ENCODE measurements at regions not wholly inside any gene's neighbourhood (a gene's known extent, or its start where the extent isn't known, plus 50 kb on each side); places are given as distances from the start of the nearest gene placed in this dataset.
A peak's percentile ranks its signal among the peaks of the same experiment; 100 is the strongest.

DNA sequence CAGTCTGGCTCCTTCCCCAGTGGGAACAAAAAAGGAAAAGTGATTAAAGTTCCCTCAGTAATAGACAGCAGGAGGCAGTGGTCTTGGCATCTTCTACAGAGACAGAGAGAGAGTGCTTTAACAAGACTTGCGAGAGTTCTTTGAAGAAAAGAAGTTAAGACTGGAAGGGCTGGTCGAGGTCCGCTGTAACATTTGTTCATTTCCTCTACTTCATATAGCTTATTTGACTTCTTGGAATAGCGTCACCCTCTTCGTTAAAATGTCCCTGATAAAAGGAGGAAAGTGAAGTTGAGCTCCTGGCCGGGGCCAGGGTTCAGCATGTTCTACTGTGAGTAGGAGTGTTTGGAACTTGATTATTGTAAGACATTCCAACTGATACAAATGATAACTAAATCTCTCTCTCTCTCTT, 179.8 kb downstream of the SLIT2 start:
- no peak for DNase-seq
- in situ Hi-C loops (cut with HindIII; ENCODE audit: low pct_ligation_motif_present, low pct_unique_long_range_greater_than_20kb, low sequenced_read_pairs): no loop called here

DNA sequence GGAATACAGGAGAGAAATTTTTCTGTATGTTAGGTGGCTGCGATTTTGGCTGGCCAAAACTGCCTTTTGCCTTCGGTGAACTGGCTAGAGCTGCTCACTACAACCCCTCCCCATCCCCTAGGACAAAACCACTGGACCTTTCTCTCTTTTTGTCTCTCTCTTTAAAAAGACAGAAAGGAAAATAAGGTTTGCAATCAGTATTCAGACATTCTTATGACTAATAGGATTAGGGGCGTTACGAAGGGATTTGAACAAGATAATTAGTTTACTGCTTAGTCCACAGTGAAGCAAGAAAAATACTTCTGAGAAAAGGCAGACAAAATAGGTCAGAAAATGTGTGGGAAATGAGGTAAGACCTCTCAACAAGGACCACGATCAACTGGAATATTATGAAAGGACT, 180.4 kb downstream of the SLIT2 start:
- DNase-seq: no peak
- in situ Hi-C loops (cut with HindIII; ENCODE audit: low pct_ligation_motif_present, low pct_unique_long_range_greater_than_20kb, low sequenced_read_pairs): no loop called here

DNA sequence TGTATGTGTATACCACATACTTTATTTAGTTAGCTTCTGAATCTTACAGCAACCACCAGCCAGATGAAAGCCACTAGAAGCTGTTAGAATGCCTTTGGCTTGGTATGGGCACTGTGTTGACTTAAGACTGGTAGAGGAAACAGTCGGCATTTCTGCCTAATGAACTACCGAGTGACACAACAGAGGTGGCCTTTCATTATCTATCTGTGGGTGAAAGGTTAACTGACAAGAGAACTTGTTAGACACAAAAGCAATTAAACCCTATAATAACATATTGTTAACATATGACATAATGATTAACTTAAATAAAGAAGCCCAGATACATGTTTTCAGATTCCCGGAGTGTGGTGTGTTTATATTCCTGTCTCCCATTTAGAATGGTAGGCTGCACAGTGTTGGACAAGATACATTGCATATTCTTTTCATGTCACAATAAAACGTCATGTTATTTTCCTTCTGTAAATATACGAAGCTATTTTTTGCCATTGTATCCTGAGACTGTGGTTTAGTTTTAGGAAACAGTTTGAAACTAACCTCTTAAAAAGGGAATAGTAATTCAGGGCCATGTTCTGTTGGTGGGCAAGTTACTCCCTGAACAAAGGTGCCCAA, 181.5 kb downstream of the SLIT2 start:
- DNase-seq: no peak
- in situ Hi-C loops (cut with HindIII; ENCODE audit: low pct_ligation_motif_present, low pct_unique_long_range_greater_than_20kb, low sequenced_read_pairs): no loop called here

DNA sequence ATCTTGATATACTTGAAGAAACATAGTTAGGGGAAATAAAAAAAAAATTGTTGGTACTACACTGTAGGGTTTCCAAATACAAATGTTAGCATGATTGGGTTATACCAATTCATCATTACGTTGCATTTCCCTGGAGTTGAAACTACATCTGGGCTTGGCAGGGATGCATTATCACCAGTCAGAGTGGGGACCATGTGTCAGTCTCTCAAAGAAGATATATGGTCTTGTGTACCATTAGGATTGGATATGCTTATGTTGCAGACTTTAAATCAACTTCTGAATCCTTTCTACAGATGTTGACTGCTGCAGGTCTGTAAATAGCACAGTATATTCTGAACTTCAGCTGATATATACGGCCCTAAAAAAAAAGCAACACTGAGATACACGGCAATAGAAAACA, 188.5 kb downstream of the SLIT2 start:
- DNase-seq: no peak
- in situ Hi-C loops (cut with HindIII; ENCODE audit: low pct_ligation_motif_present, low pct_unique_long_range_greater_than_20kb, low sequenced_read_pairs): no loop called here

DNA sequence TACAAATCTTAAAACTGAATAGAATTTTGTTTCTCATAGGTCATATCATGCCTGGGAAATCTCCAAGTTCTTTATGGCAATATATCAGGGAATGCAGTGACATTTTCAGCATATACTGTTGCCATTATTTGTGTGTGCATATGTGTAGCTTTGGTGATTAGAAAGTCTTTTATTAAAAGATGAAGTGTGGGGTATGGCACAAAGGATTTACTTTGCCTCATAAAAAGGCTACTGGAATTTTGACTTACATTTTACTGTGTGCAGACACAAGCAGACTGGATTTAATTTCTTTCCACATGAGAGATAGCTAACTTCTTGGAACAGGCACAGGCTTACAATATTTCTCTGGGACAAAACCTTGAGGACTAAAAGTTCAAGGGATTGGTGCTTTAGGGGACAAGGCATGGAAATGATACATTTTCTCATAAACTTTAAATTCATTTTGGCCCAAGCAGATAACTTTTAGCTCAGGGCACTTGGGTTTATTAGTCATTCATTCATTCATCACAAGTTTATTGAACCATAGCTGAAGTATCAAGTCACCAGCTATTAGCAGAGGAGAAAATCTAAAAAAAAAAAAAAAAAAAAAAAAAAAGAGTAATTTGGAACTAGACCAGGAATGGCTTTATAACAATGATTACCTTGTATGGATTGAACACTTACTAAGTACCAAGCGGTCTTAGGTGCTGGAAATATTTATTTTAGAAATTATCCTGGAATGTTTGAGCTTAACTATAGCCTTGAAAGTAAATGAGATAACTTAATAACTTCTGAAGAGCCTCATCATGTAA, 191.5 kb downstream of the SLIT2 start:
- in situ Hi-C loops (cut with HindIII; ENCODE audit: low pct_ligation_motif_present, low pct_unique_long_range_greater_than_20kb, low sequenced_read_pairs): no loop called here
- no peak for DNase-seq

DNA sequence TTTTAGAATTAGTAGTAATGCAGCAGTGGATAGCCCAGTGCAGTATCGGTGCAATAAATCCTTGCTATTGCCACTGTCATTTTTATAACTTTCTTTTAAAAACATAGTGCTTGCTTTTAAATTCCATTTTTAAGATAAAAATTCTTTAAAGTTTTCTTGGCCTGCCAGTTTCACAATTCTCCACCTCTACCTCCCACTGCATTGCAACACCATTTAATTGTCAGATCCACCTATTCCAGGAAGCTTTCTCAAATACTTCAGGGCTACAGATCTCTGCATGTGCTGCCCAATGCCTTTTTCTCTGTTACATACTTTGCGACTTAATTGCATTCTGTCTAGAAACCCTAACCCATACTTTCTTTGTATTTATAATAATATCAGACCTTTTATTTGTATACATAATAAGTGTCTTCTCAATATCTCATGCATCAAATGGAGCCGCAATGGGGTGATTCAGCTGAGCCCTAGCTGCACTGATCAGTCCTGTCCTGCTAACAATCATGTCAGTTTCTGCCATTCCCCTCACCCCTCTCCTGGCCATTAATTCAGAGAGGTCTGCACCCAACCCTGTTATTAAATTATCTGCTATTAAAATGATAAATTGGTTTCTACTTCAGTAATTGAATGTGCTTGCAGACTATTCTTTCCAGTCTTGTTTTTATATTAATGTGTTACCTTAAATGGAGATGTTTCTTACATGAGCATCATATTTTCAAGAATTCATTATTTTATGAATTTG, 193.1 kb downstream of the SLIT2 start:
- in situ Hi-C loops (cut with HindIII; ENCODE audit: low pct_ligation_motif_present, low pct_unique_long_range_greater_than_20kb, low sequenced_read_pairs): no loop called here
- DNase-seq: no peak

DNA sequence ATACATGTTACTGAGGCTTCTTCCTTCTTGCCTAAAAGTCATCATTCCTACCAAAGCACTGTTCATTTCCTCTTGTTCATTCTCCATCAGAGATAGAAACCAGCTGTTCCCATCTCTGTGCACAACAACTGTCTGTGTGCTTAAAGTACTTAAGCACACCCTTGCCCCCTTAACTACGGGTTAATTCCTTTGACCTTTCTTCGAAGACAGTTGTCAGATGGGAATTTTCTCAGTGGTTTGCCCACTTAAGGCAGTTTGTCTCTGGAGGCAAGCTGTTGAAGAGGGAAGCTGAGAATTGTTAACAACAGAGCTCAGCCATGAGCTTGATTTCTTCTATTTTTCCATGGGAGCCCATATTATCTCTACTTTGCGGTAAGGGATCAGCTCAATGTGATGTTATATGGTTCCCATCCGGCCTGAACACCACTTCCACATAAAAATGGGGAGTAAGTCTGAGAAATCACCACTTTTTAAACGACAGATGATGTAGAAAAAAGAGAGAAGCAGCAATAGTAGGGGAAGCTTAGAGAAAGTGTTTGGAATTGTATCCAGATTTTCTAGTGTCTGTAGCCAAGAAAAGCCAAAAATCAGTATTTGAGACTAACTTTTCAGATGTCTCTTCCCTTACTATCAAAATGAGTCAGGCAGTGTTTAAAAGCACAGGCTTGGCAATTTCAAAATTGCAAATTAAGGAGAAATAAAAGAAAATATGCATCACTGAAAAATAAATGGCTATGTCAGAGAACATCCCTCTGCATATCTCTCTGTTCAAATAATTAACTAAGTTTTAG, 194.4 kb downstream of the SLIT2 start:
- DNase-seq: no peak
- in situ Hi-C loops (cut with HindIII; ENCODE audit: low pct_ligation_motif_present, low pct_unique_long_range_greater_than_20kb, low sequenced_read_pairs): no loop called here

DNA sequence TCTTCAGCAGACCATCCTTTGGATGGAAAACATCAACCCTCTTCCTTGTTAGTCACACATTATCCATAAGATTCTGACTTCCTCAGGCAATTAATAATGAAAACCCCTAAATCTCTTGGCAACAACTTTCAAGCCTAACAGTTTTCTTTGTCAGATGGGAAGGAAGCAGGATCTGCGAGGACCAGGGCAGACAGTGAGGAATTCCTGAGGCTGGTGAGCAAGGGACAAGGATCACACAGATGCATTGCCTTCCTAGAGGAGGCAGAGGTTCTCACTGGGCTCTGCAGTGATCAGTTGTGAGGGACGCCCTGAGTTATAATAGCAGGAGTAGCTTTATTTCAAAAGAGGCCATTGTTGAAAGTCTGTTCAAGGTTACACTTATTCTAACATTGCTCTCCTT, 195.4 kb downstream of the SLIT2 start:
- in situ Hi-C loops (cut with HindIII; ENCODE audit: low pct_ligation_motif_present, low pct_unique_long_range_greater_than_20kb, low sequenced_read_pairs): no loop called here
- no peak for DNase-seq

DNA sequence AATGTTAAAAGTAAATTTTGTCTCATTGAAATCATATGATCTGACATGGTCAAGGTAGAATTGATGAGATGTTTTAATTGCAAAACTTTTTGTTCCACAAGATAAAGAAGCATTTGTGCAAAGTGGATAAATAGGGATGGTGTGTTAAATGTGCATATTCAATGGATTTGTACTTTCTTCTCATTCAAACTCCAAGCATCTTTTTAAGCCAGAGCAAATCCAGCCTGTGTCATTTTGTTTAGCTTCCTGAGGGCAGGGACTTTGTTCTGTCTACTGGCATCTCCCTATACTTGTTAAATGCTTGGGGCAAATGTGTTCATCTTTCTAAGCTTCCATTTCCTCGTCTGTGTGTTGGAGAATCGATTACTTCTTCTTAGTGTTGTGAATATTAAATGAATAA, 200.3 kb downstream of the SLIT2 start:
- DNase-seq: no peak
- in situ Hi-C loops (cut with HindIII; ENCODE audit: low pct_ligation_motif_present, low pct_unique_long_range_greater_than_20kb, low sequenced_read_pairs): no loop called here

DNA sequence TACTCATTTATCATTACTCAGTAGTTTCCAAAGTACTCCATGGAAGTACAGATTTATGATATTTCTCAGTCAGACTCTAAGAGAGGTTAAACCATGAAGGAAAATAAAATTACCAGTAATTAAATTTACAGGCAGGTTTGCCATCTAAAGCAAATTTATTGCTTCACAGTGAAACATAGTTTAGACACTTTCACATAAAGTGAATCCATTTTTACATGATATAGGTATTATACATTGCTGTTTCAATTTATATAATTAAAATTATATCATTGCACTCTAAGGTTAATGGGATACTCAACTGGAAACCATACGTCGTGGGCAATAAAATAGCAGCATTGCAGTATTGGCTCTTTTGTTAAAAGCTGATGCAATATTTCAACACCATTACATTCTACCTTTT, 202.8 kb downstream of the SLIT2 start:
- DNase-seq: no peak
- in situ Hi-C loops (cut with HindIII; ENCODE audit: low pct_ligation_motif_present, low pct_unique_long_range_greater_than_20kb, low sequenced_read_pairs): no loop called here

DNA sequence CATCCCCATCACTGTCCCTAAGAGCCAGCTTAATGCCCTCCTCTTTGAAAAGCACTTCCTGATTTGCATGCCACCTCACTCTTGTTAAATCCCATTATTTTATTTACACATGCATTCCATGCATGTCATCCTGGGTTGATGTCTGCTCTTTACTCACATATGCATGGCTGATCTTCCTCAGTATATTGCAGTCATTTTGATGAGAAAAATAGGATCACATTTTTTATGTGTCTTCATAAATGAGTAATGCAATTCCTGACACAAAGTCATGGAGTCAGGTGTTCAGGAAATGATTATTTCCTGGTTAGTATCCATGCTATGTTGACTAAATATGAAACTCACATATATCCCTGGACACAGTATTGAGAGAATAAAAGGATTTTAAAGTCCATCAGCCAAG, 204.7 kb downstream of the SLIT2 start:
- in situ Hi-C loops (cut with HindIII; ENCODE audit: low pct_ligation_motif_present, low pct_unique_long_range_greater_than_20kb, low sequenced_read_pairs): no loop called here
- no peak for DNase-seq

DNA sequence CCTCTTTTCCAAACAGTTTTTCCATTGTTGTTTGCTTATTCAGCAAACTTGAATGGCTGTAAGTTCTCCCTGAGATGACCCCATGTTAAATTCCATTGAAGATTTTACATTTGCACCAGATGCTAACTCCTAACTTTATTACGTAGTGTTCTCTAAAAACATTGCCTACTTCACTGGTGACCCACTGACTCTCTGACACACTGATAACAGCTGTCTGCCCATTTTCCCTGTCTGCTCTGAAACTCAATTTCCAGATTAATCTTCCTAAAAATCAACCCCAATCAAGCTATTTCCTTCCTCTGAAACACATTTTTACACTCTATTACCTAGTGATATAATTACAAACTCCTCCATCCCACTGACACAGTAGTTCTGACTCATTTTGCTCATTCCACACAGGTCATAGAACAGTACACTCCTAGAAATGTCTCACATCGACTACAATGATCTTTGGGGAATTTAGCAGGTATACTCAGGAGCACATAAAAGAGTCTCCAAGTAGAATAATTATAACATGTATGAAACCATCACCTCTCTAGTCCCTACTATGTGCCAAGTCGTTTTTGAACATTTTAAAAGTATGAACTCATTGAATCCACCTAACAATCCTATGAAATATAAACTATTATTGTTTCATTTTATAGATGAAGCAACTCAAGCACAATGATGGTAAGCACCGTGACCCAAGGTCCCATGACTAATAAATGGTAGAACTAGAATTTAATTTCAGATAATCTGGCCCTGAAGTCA, 210.9 kb downstream of the SLIT2 start:
- in situ Hi-C loops (cut with HindIII; ENCODE audit: low pct_ligation_motif_present, low pct_unique_long_range_greater_than_20kb, low sequenced_read_pairs): no loop called here
- peak; percentile 27 for DNase-seq

DNA sequence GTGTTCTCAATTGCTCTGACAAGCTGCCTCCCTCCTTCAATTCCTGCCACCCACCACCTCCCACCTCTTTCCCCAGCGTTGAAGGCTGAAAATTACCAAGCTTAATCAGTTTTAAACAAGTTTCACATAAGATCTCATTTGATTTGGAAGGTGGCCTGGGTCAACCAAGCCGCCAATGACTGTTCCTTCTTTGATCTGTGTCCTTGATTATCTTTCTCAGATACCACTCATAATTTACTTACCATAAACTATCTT, 211.4 kb downstream of the SLIT2 start:
- DNase-seq: no peak
- in situ Hi-C loops (cut with HindIII; ENCODE audit: low pct_ligation_motif_present, low pct_unique_long_range_greater_than_20kb, low sequenced_read_pairs): no loop called here

DNA sequence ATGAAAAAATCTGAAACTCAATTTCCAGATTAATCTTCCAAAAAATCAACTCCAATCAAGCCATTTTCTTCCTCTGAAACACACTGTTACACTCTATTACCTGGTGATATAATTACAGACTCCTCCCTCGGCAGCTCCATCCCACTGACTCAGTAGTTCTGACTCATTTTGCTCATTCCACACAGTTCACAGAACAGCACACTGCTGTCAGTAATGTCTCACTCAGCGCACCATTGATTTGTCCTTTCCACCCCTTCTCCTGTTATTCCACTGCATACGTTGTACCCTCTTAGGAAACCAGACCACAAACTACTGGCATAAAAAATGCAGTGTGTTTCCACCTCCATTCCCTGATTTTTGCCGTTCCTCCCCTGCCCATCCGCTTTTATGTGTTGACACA, 212.7 kb downstream of the SLIT2 start:
- in situ Hi-C loops (cut with HindIII; ENCODE audit: low pct_ligation_motif_present, low pct_unique_long_range_greater_than_20kb, low sequenced_read_pairs): no loop called here
- DNase-seq: peak; percentile 85

DNA sequence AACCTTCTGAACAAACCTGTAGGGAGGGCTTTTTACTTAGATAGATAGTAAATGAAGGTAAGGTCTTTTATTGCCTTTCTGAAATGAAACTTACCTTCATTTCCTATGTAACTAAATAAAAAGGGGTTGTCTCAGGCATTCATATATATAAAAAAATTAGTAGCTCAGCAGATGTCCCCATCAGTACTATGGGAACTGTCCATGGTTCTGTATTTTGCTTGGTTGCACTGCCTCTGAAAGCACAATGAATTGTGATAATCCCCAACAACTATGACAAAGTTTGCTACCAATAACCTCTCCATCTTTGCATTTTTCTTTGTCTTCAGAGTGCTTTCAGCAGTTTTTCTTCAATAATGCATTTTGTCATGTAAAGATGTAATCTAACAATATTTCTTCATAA, 222.4 kb downstream of the SLIT2 start:
- in situ Hi-C loops (cut with HindIII; ENCODE audit: low pct_ligation_motif_present, low pct_unique_long_range_greater_than_20kb, low sequenced_read_pairs): no loop called here
- peak; percentile 28 for DNase-seq

DNA sequence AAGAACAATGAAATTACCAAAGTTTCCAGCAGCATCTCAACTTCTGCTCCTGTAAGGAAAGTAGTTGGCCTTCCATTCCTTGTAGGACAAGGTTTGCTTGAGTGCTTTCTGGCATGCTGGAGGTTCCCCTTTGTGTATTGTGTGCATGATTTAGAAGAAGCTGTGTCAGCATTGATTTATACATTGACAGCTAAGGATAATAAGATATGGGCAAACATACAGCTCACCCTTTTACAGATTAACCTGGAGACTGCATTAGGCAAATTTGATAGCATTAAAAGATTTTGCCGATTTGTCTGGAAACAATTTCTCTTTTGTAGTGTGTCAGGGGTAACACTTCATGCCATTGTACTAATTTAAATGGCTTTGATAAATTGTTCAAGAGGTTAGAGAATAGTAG, 221.8 kb upstream of the PACRGL start:
- in situ Hi-C loops (cut with HindIII; ENCODE audit: low pct_ligation_motif_present, low pct_unique_long_range_greater_than_20kb, low sequenced_read_pairs): no loop called here
- no peak for DNase-seq

DNA sequence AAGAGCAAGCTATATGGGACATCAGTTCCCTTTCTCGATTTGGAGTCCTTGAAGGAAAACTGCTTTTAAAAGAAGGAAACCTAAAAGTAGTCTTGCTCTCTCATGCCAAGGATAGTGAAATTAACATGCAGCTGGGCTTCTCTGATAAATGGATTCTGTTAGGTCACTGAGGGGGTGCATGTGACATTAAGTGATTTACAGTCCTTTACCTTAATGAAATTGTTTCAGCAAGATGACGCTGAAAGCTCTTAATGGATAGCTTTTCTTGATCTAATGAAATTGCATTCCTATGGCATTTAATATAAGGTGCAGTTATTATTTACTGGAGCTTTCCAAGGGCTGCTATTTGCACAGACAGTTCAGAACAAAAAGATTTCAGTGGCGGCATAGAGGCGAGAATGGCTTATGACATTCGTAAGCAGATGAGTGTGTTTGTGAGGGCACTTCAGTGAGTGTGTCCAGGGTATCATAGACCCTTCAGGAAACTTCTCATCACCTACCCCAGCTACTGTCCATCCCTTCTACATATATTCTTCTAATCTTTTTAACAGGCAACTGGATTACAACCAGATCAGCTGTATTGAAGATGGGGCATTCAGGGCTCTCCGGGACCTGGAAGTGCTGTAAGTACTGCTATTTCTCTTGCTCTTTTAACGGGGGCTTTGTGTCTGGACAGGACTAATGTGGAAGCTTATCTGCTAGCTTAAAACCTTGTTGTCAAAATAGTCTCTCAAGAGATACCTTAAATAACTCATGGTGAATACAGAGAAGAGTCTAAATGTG, 219.9 kb upstream of the PACRGL start:
- in situ Hi-C loops (cut with HindIII; ENCODE audit: low pct_ligation_motif_present, low pct_unique_long_range_greater_than_20kb, low sequenced_read_pairs): no loop called here
- DNase-seq: no peak

DNA sequence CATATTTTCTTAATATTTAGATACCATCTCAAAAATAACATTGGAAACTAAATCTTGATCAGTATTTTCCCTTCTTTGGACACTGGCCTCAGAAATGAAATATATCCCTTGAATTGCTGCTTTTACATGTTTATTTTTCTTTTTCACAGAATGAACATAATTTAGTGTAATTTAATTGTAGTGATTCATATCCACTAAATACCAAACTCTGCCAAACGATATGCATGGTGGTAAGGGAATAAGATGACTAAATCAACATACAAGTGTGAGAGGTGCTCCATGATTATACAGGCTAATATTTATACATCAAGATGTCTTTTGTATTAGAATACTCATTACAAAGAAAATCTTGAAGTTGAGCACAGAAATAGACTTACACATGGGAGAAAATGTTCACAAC, 216.8 kb upstream of the PACRGL start:
- in situ Hi-C loops (cut with HindIII; ENCODE audit: low pct_ligation_motif_present, low pct_unique_long_range_greater_than_20kb, low sequenced_read_pairs): no loop called here
- no peak for DNase-seq
